C4-2B (cell line): ENCODE measurements at regions not wholly inside any gene's neighbourhood (a gene's known extent, or its start where the extent isn't known, plus 50 kb on each side); places are given as distances from the start of the nearest gene placed in this dataset.

ENCODE experiments used
- CTCF ChIP-seq: fragments of 450-650 bp; conservative IDR thresholded peaks from 2 replicates; pipeline ENCODE4 v1.5.1; 2017; ENCODE audit warnings: mild to moderate bottlenecking
- ZFX ChIP-seq: fragments of 450-650 bp; IDR thresholded peaks from 2 replicates; pipeline ENCODE4 v1.6.1; 2017

GRCh38 chr11:37402663-37403062 is 804.6 kb upstream of the RAG2 start:
- TF ChIP-seq CTCF: no peak
- TF ChIP-seq ZFX: no peak
